ENCODE measurements at regions not wholly inside any gene's neighbourhood (a gene's known extent, or its start where the extent isn't known, plus 50 kb on each side); places are given as distances from the start of the nearest gene placed in this dataset.

GRCh38 chr2:16613539-16614011 is 52.1 kb downstream of the CYRIA start:
- Histone ChIP-seq H3K18ac (ENCODE audit: low read depth, low read length) (no peak overlapping the region), H3K56ac (ENCODE audit: extremely low read depth, insufficient read depth, low read length) (no peak overlapping the region), H2BK15ac (ENCODE audit: low read depth, low read length) (no peak overlapping the region), H3K14ac (replicated peaks; ENCODE audit: low read depth, low read length) (no peak overlapping the region), H3K9ac (ENCODE audit: low read depth, low read length) (no peak overlapping the region), H4K91ac (ENCODE audit: insufficient read depth, low read depth, low read length) (no peak overlapping the region), H4K20me1 (ENCODE audit: insufficient read depth, low read length) (no peaks in the 10 kb centered on the region), H2AK5ac (ENCODE audit: low read depth, low read length) (no peak overlapping the region), H3K4me1 (ENCODE audit: control insufficient read depth, insufficient read depth, low read length) (peaks cover 9% of the 10 kb centered on the region), H2AK9ac (replicated peaks; ENCODE audit: low read depth, low read length, poor library complexity) (no peak overlapping the region), H3K23ac (ENCODE audit: low read depth, low read length) (no peak overlapping the region), H3K4me2 (ENCODE audit: low read depth, low read length) (no peak overlapping the region), H2AFZ (replicated peaks; ENCODE audit: low read length, poor library complexity) (no peak overlapping the region), H3K4me3 (ENCODE audit: insufficient read depth, low read depth, low read length) (no peak overlapping the region), H3K9me1 (ENCODE audit: insufficient read depth, low read length) (no peaks in the 10 kb centered on the region; the same call in 1 of the 2 replicates), H2BK120ac (ENCODE audit: low read depth, low read length) (no peak overlapping the region), H3K9me3 (ENCODE audit: control insufficient read depth, insufficient read depth, low read length) (no peaks in the 10 kb centered on the region), H3K27me3 (ENCODE audit: control insufficient read depth, insufficient read depth, low read length) (no peaks in the 10 kb centered on the region), H3K4ac (ENCODE audit: low read depth, low read length) (no peak overlapping the region), H3K36me3 (ENCODE audit: control insufficient read depth, insufficient read depth, low read length) (peaks cover 7% of the 10 kb centered on the region; the same call in 1 of the 2 replicates), H4K8ac (ENCODE audit: low read depth in 2 of 2, low read length in 2 of 2) (no peak overlapping the region), H3K27ac (ENCODE audit: insufficient read depth, low read length) (no peak overlapping the region), H4K5ac (ENCODE audit: low read depth, low read length) (no peak overlapping the region), H2BK5ac (ENCODE audit: low read depth, low read length, poor library complexity, severe bottlenecking) (no peak overlapping the region), H3K79me1 (ENCODE audit: low read depth in 1 of 2, low read length in 2 of 2) (no peaks in the 10 kb centered on the region), H2BK20ac (ENCODE audit: low read depth, low read length) (no peak overlapping the region)
- BruUV-seq (replicated peaks), result no TSS peak
- intact Hi-C loops (cut with micrococcal nuclease), result loop anchor here (1.0 kb wide), 2 partner anchors 114 to 144 kb away; no protein-coding TSS in a partner anchor
- dilution Hi-C loops (cut with HindIII; ENCODE audit: low sequenced_read_pairs, unreplicated experiment), result no loop called here
- DNase-seq (no peak), ATAC-seq (ENCODE audit: low read depth) (no peak)
- in situ Hi-C loops (cut with MboI; ENCODE audit: low sequenced_read_pairs), result no loop called here
- TF ChIP-seq SMC3 (IDR thresholded peaks at IDR 0.05; ENCODE audit: low read depth, low read length) (peak; percentile 66), RAD21 (IDR thresholded peaks at IDR 0.05; ENCODE audit: low read length) (peak; percentile 62), CTCF (conservative IDR thresholded peaks at IDR 0.05; ENCODE audit: low read depth, low read length) (peak; percentile 53), BHLHE40 (IDR thresholded peaks at IDR 0.05; ENCODE audit: low read depth, low read length) (no peak), RCOR1 (IDR thresholded peaks at IDR 0.05; ENCODE audit: insufficient replicate concordance, low read length) (no peak), ELK1 (IDR thresholded peaks at IDR 0.05; ENCODE audit: borderline replicate concordance, low read depth, low read length) (no peak)
- ChIA-PET CTCF (interaction anchor here (0.6 to 2.4 kb wide), 5 partner anchors 12 to 696 kb away, joined by 3 to 9 read pairs (median 3); no protein-coding TSS in a partner anchor), POLR2A (ENCODE audit: unreplicated experiment) (no interaction called here)
- no CpG with 5 or more reads among the region's 6 CpGs for WGBS, 2 experiments (ENCODE audit: extremely low coverage in 2 of 2, insufficient read length in 1 of 2)

Measured in IMR-90 (cell line).